ENCODE measurements at regions not wholly inside any gene's neighbourhood (a gene's known extent, or its start where the extent isn't known, plus 50 kb on each side); places are given as distances from the start of the nearest gene placed in this dataset.

- Histone ChIP-seq H3K27ac (ENCODE audit: low read depth, low read length) (no peak overlapping the region), H4K20me1 (ENCODE audit: insufficient read depth) (no peaks in the 10 kb centered on the region), H3K9me3 (ENCODE audit: control insufficient read depth in 1 of 2, insufficient read depth in 1 of 2, low read depth in 1 of 2, low read length in 2 of 2) (peaks cover 5 to 13% of the 10 kb centered on the region in 2 experiments; a peak in 3 of 4 replicates), H3K4me1 (ENCODE audit: control insufficient read depth in 1 of 2, insufficient read depth in 2 of 2, low read length in 2 of 2) (no peaks in the 10 kb centered on the region), H3K79me2 (ENCODE audit: insufficient read depth, low read length) (no peaks in the 10 kb centered on the region), H3K36me3 (ENCODE audit: control insufficient read depth in 1 of 2, insufficient read depth in 2 of 2, low read length in 2 of 2) (no peaks in the 10 kb centered on the region), H3K9me2 (ENCODE audit: insufficient read depth) (no peaks in the 10 kb centered on the region), H2AFZ (ENCODE audit: low read depth, low read length, poor library complexity, severe bottlenecking) (no peak overlapping the region), H3K4me2 (ENCODE audit: low read length) (no peak overlapping the region), H3K27me3 (ENCODE audit: insufficient read depth, low read length) (0 out of 2 replicates have a peak, but pooled peaks cover 4% of the 10 kb centered on the region), H3K9ac (ENCODE audit: low read length) (no peak overlapping the region), H3K4me3 (replicated peaks in 1 of 2; ENCODE audit: low read depth in 1 of 2, low read length in 2 of 2) (no peak overlapping the region)
- POLR2A ChIA-PET: no interaction called here
- TF ChIP-seq RAD21 (IDR thresholded peaks at IDR 0.05; ENCODE audit: low read depth): no peak
- no peak for TF ChIP-seq POLR2A (IDR thresholded peaks at IDR 0.05; ENCODE audit: borderline replicate concordance, extremely low read depth, insufficient read depth, insufficient read length)
- TF ChIP-seq, protein P1, sequence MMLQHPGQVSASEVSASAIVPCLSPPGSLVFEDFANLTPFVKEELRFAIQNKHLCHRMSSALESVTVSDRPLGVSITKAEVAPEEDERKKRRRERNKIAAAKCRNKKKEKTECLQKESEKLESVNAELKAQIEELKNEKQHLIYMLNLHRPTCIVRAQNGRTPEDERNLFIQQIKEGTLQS (IDR thresholded peaks at IDR 0.05): no peak
- no peak for TF ChIP-seq SP1 (IDR thresholded peaks at IDR 0.05; ENCODE audit: low read depth)
- no peak for TF ChIP-seq SRF (IDR thresholded peaks at IDR 0.05; ENCODE audit: low read depth)
- TF ChIP-seq ZNF274 (IDR thresholded peaks at IDR 0.05; ENCODE audit: low read depth, low read length): no peak
- no peak for TF ChIP-seq TCF7L2 (IDR thresholded peaks at IDR 0.05; ENCODE audit: borderline replicate concordance, extremely low read depth, insufficient read depth, insufficient read length)
- TF ChIP-seq, protein P2, sequence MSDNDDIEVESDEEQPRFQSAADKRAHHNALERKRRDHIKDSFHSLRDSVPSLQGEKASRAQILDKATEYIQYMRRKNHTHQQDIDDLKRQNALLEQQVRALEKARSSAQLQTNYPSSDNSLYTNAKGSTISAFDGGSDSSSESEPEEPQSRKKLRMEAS (IDR thresholded peaks at IDR 0.05): no peak
- no peak for TF ChIP-seq REST (IDR thresholded peaks at IDR 0.05; ENCODE audit: low read depth)
- TF ChIP-seq ZFX (IDR thresholded peaks at IDR 0.05): no peak
- no peak for TF ChIP-seq YY1 (IDR thresholded peaks at IDR 0.05; ENCODE audit: extremely low read depth, insufficient replicate concordance, low read depth, low read length)
- TF ChIP-seq EZH2phosphoT487 (IDR thresholded peaks at IDR 0.05; ENCODE audit: borderline replicate concordance): no peak
- no peak for TF ChIP-seq ELF1 (IDR thresholded peaks at IDR 0.05; ENCODE audit: borderline replicate concordance, low read depth)
- intact Hi-C loops (cut with micrococcal nuclease): no loop called here
- DNase-seq (ENCODE audit: low read depth, low spot score) (no peak), ATAC-seq (no peak)
- CTCF ChIA-PET: no interaction called here
- RAD21 ChIA-PET (ENCODE audit: low non-redundant PET in 1 of 2, low total read pairs in 2 of 2, uncharacterized antibody in 2 of 2, unreplicated experiment in 2 of 2): no interaction called here
- BruUV-seq (replicated peaks): no TSS peak
Observed at GRCh38 chr3:127497676-127498075, 92.9 kb downstream of the TPRA1 start.

All from HCT116 (cell line).